ENCODE measurements at regions not wholly inside any gene's neighbourhood (a gene's known extent, or its start where the extent isn't known, plus 50 kb on each side); places are given as distances from the start of the nearest gene placed in this dataset.

GRCh38 chr6:90898763-90899162 is 311.9 kb upstream of the MAP3K7 start:
- no peaks in the 10 kb centered on the region for H3K9me3 ChIP-seq
- TF ChIP-seq CTCF (IDR thresholded peaks at IDR 0.05) = no peak
- no peak overlapping the region for H3K4me3 ChIP-seq
- no peaks in the 10 kb centered on the region for H3K36me3 ChIP-seq (ENCODE audit: low read depth)
- no peaks in the 10 kb centered on the region for H3K4me1 ChIP-seq (ENCODE audit: low read depth)
- DNase-seq = no peak
- no peak for ATAC-seq
- intact Hi-C loops (cut with DNase I, micrococcal nuclease) = no loop called here

- DNase-seq (no peak), ATAC-seq (no peak)
- Histone ChIP-seq H3K36me3 (ENCODE audit: low read depth) (no peaks in the 10 kb centered on the region), H3K4me1 (ENCODE audit: low read depth) (no peaks in the 10 kb centered on the region), H3K9me3 (no peaks in the 10 kb centered on the region), H3K4me3 (no peak overlapping the region)
- intact Hi-C loops (cut with DNase I, micrococcal nuclease) = no loop called here
- no peak for TF ChIP-seq CTCF (IDR thresholded peaks at IDR 0.05)
Measured at GRCh38 chr6:90896075-90896547, 309.2 kb upstream of the MAP3K7 start.

- ATAC-seq (no peak), DNase-seq (no peak)
- Histone ChIP-seq H3K4me3 (no peak overlapping the region), H3K4me1 (ENCODE audit: low read depth) (no peaks in the 10 kb centered on the region), H3K9me3 (no peaks in the 10 kb centered on the region), H3K36me3 (ENCODE audit: low read depth) (no peaks in the 10 kb centered on the region)
- TF ChIP-seq CTCF (IDR thresholded peaks at IDR 0.05) = no peak
- intact Hi-C loops (cut with DNase I, micrococcal nuclease) = no loop called here
Measured at GRCh38 chr6:90895299-90896074, 308.6 kb upstream of the MAP3K7 start.

- Histone ChIP-seq H3K36me3 (ENCODE audit: low read depth) (no peaks in the 10 kb centered on the region), H3K4me1 (ENCODE audit: low read depth) (no peaks in the 10 kb centered on the region), H3K9me3 (no peaks in the 10 kb centered on the region), H3K4me3 (no peak overlapping the region)
- no peak for TF ChIP-seq CTCF (IDR thresholded peaks at IDR 0.05)
- no peak for DNase-seq
- ATAC-seq = no peak
- intact Hi-C loops (cut with DNase I, micrococcal nuclease) = no loop called here
Measured at GRCh38 chr6:90894285-90895130, 307.6 kb upstream of the MAP3K7 start.

- no peaks in the 10 kb centered on the region for H3K9me3 ChIP-seq
- TF ChIP-seq CTCF (IDR thresholded peaks at IDR 0.05) = no peak
- H3K4me1 ChIP-seq (ENCODE audit: low read depth) = no peaks in the 10 kb centered on the region
- intact Hi-C loops (cut with DNase I, micrococcal nuclease) = no loop called here
- no peak overlapping the region for H3K4me3 ChIP-seq
- DNase-seq (no peak), ATAC-seq (no peak)
- H3K36me3 ChIP-seq (ENCODE audit: low read depth) = no peaks in the 10 kb centered on the region
Measured at GRCh38 chr6:90893400-90893799, 306.5 kb upstream of the MAP3K7 start.
